ENCODE measurements at regions not wholly inside any gene's neighbourhood (a gene's known extent, or its start where the extent isn't known, plus 50 kb on each side); places are given as distances from the start of the nearest gene placed in this dataset.
A peak's percentile ranks its signal among the peaks of the same experiment; 100 is the strongest.

- peak; percentile 54; the same call in 1 of the 2 replicates for TF ChIP-seq LCORL (IDR thresholded peaks at IDR 0.05)
- TF ChIP-seq LCORL (CRISPR knock-in tag; IDR thresholded peaks at IDR 0.05) = peak; percentile 20; the same call in 1 of the 2 replicates
- peak; percentile 68 for TF ChIP-seq HNF4G (IDR thresholded peaks at IDR 0.05; ENCODE audit: borderline replicate concordance, low read depth, low read length)
- peak; percentile 77; the same call in 1 of the 2 replicates for TF ChIP-seq HNF4G (CRISPR knock-in tag; IDR thresholded peaks at IDR 0.05; ENCODE audit: borderline replicate concordance, low read depth)
- 0 out of 2 replicates have a peak, but pooled peaks have one; percentile 19 for TF ChIP-seq ZNF414 (CRISPR knock-in tag; IDR thresholded peaks at IDR 0.05)
- TF ChIP-seq ZNF343 (CRISPR knock-in tag; IDR thresholded peaks at IDR 0.05) = no peak
- TF ChIP-seq HNF4A (CRISPR knock-in tag; IDR thresholded peaks at IDR 0.05) = peak; percentile 97
- no peak for TF ChIP-seq ZNF24 (IDR thresholded peaks at IDR 0.05)
- 0 out of 2 replicates have a peak, but pooled peaks have one; percentile 58 for TF ChIP-seq STAT5B (CRISPR knock-in tag; IDR thresholded peaks at IDR 0.05)
- TF ChIP-seq JARID2 (CRISPR knock-in tag; IDR thresholded peaks at IDR 0.05; ENCODE audit: insufficient replicate concordance) = peak; percentile 49
- no peak for TF ChIP-seq ATAD3A (CRISPR knock-in tag; IDR thresholded peaks at IDR 0.05)
- TF ChIP-seq AGO1 (IDR thresholded peaks at IDR 0.05; ENCODE audit: low read depth, low read length, poor library complexity, severe bottlenecking) = no peak
- TF ChIP-seq SMAD9 (CRISPR knock-in tag; IDR thresholded peaks at IDR 0.05) = no peak
- TF ChIP-seq ZNF567 (CRISPR knock-in tag; IDR thresholded peaks at IDR 0.05; ENCODE audit: borderline replicate concordance) = no peak
- TF ChIP-seq ZNF646 (CRISPR knock-in tag; IDR thresholded peaks at IDR 0.05) = peak; percentile 47; the same call in 1 of the 2 replicates
- no peak for TF ChIP-seq MYPOP (CRISPR knock-in tag; IDR thresholded peaks at IDR 0.05)
- TF ChIP-seq ZNF432 (CRISPR knock-in tag; IDR thresholded peaks at IDR 0.05; ENCODE audit: borderline replicate concordance) = no peak
- TF ChIP-seq HNRNPL (IDR thresholded peaks at IDR 0.05; ENCODE audit: low read depth, low read length) = no peak
- 0 out of 2 replicates have a peak, but pooled peaks have one; percentile 23 for TF ChIP-seq YEATS2 (CRISPR knock-in tag; IDR thresholded peaks at IDR 0.05; ENCODE audit: borderline replicate concordance)
- peak; percentile 89 for TF ChIP-seq CREM (IDR thresholded peaks at IDR 0.05)
- no peak for TF ChIP-seq CREM (CRISPR knock-in tag; IDR thresholded peaks at IDR 0.05)
- peak; percentile 70; the same call in 1 of the 2 replicates for TF ChIP-seq SSRP1 (CRISPR knock-in tag; IDR thresholded peaks at IDR 0.05)
- TF ChIP-seq, protein P1, sequence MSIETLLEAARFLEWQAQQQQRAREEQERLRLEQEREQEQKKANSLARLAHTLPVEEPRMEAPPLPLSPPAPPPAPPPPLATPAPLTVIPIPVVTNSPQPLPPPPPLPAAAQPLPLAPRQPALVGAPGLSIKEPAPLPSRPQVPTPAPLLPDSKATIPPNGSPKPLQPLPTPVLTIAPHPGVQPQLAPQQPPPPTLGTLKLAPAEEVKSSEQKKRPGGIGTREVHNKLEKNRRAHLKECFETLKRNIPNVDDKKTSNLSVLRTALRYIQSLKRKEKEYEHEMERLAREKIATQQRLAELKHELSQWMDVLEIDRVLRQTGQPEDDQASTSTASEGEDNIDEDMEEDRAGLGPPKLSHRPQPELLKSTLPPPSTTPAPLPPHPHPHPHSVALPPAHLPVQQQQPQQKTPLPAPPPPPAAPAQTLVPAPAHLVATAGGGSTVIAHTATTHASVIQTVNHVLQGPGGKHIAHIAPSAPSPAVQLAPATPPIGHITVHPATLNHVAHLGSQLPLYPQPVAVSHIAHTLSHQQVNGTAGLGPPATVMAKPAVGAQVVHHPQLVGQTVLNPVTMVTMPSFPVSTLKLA (IDR thresholded peaks at IDR 0.05) = no peak
These were observed 223.3 kb upstream of the STXBP5 start (continued) for GRCh38 chr6:146980900-146981329.
